ENCODE measurements at regions not wholly inside any gene's neighbourhood (a gene's known extent, or its start where the extent isn't known, plus 50 kb on each side); places are given as distances from the start of the nearest gene placed in this dataset.

- DNase-seq (ENCODE audit: low spot score): no peak
- no peaks in the 10 kb centered on the region for H3K4me1 ChIP-seq (ENCODE audit: insufficient read depth, low read length)
- H3K27me3 ChIP-seq (ENCODE audit: control insufficient read depth in 1 of 2, insufficient read depth in 2 of 2, low read length in 2 of 2): no peaks in the 10 kb centered on the region; a peak in 1 of 5 replicates
- FAIRE-seq: no peak
- ChIA-PET POLR2A (no interaction called here), CTCF (ENCODE audit: low intra/inter-chr PET ratio, low total read pairs) (no interaction called here)
- H4K20me1 ChIP-seq (ENCODE audit: insufficient read depth, low read length): no peaks in the 10 kb centered on the region
- H3K36me3 ChIP-seq (replicated peaks in 1 of 2; ENCODE audit: control insufficient read depth in 1 of 2, insufficient read depth in 2 of 2, low read length in 2 of 2): no peaks in the 10 kb centered on the region
- no peak overlapping the region for H3K9ac ChIP-seq (ENCODE audit: insufficient read depth, low read depth, low read length)
- ATAC-seq: no peak
- no TSS peak for BruUV-seq (replicated peaks)
- H3K79me2 ChIP-seq (ENCODE audit: insufficient read depth, low read length): no peaks in the 10 kb centered on the region
- no peak overlapping the region for H3K27ac ChIP-seq (ENCODE audit: extremely low read length, insufficient read depth, low read length)
- 23% methylated on average over 3 of the region's 3 CpGs for WGBS (ENCODE audit: low lambda C conversion rate)
- in situ Hi-C loops (cut with HindIII; ENCODE audit: extremely low pct_ligation_motif_present, low pct_unique_long_range_greater_than_20kb) (no loop called here), intact Hi-C loops (cut with micrococcal nuclease; ENCODE audit: unreplicated experiment) (no loop called here)
- no peak overlapping the region for H3K4me3 ChIP-seq (replicated peaks in 1 of 3; ENCODE audit: insufficient read depth in 1 of 3, low read depth in 2 of 3, low read length in 3 of 3)
- no peaks in the 10 kb centered on the region for H3K9me3 ChIP-seq (ENCODE audit: low read length)
- H2AFZ ChIP-seq (ENCODE audit: low read length): no peak overlapping the region
- H3K4me2 ChIP-seq (ENCODE audit: low read depth, low read length): no peak overlapping the region
- TF ChIP-seq ZNF800 (CRISPR knock-in tag; IDR thresholded peaks at IDR 0.05) (no peak), CREB1 (IDR thresholded peaks at IDR 0.05) (no peak), CREB1 (CRISPR knock-in tag; IDR thresholded peaks at IDR 0.05) (no peak), ZNF484 (CRISPR knock-in tag; IDR thresholded peaks at IDR 0.05; ENCODE audit: borderline replicate concordance, low read depth) (no peak), ZNF766 (CRISPR knock-in tag; IDR thresholded peaks at IDR 0.05; ENCODE audit: borderline replicate concordance) (no peak), CHCHD3 (CRISPR knock-in tag; IDR thresholded peaks at IDR 0.05) (no peak), SRSF9 (IDR thresholded peaks at IDR 0.05; ENCODE audit: borderline replicate concordance, insufficient read depth, low read depth, low read length, poor library complexity, severe bottlenecking) (no peak), ZNF205 (CRISPR knock-in tag; IDR thresholded peaks at IDR 0.05) (no peak), PHF21A (CRISPR knock-in tag; IDR thresholded peaks at IDR 0.05) (no peak), ZNF782 (CRISPR knock-in tag; IDR thresholded peaks at IDR 0.05; ENCODE audit: borderline replicate concordance) (no peak), ATF6 (CRISPR knock-in tag; conservative IDR thresholded peaks at IDR 0.05) (no peak), YY1 (IDR thresholded peaks at IDR 0.05; ENCODE audit: insufficient read depth, insufficient replicate concordance, low read depth, low read length) (no peak), MED8 (CRISPR knock-in tag; IDR thresholded peaks at IDR 0.05; ENCODE audit: insufficient replicate concordance) (no peak), ZNF207 (IDR thresholded peaks at IDR 0.05; ENCODE audit: borderline replicate concordance) (no peak)
Observed at GRCh38 chr14:106513302-106513701, 986.9 kb downstream of the TMEM121 start.

Measured in HepG2 (cell line).